ENCODE measurements at regions not wholly inside any gene's neighbourhood (a gene's known extent, or its start where the extent isn't known, plus 50 kb on each side); places are given as distances from the start of the nearest gene placed in this dataset.

GRCh38 chrX:42027367-42028000 lies 104.1 kb upstream of the CASK start:
- H3K27ac ChIP-seq (ENCODE audit: low read depth in 1 of 3, low read length in 2 of 3), result peak overlapping the region; percentile 44 to 82 (median 48)
- FAIRE-seq, result peak; percentile 95
- H3K4me1 ChIP-seq (ENCODE audit: control insufficient read depth in 3 of 3, insufficient read depth in 2 of 3, low read depth in 1 of 3, low read length in 2 of 3), result peaks cover 0 to 16% (median 2%) of the 10 kb centered on the region in 3 donors
- H3K36me3 ChIP-seq (ENCODE audit: control insufficient read depth in 3 of 3, insufficient read depth in 2 of 3, low read depth in 1 of 3, low read length in 3 of 3), result no peaks in the 10 kb centered on the region
- WGBS, 3 donors, result 19 to 56% (median 24%) methylated on average over 3 of the region's 3 CpGs
- H3K27me3 ChIP-seq (ENCODE audit: control insufficient read depth in 3 of 3, insufficient read depth in 3 of 3, low read length in 3 of 3), result no peaks in the 10 kb centered on the region
- peaks cover 0 to 5% of the 10 kb centered on the region in 2 donors for H3K9me3 ChIP-seq (ENCODE audit: control insufficient read depth in 2 of 2, insufficient read depth in 1 of 2, low read depth in 1 of 2, low read length in 1 of 2)
- DNase-seq, result peak; percentile 61 to 77
- H3K4me3 ChIP-seq (ENCODE audit: low read depth in 1 of 3, low read length in 3 of 3), result peak overlapping the region in 1 of 3 donors; percentile 7

DNA sequence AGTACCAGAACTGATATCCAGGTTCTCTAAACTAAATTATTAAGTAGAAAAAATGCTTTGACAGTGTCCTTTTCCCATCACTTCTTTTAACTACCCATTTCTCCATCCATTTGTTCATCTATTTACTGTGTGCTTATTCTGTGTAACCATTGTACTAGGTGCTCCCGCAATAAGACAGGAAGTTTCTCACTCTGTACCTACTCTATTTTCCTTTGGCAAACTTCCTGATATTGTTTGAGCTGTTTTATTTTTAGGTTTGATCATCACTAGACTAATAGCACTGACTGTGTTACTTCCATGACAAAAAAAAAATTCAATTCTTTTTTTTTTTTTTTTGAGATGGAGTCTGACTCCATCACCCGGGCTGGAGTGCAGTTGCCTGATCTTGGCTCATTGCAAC lies 102.5 kb upstream of the CASK start:
- no peaks in the 10 kb centered on the region for H3K36me3 ChIP-seq (ENCODE audit: control insufficient read depth in 3 of 3, insufficient read depth in 2 of 3, low read depth in 1 of 3, low read length in 3 of 3)
- H3K27ac ChIP-seq (ENCODE audit: low read depth in 1 of 3, low read length in 2 of 3), result no peak overlapping the region
- H3K4me3 ChIP-seq (ENCODE audit: low read depth in 1 of 3, low read length in 3 of 3), result no peak overlapping the region
- DNase-seq (no peak), FAIRE-seq (no peak)
- WGBS, 3 donors, result 67 to 78% (median 76%) methylated on average over 2 of the region's 2 CpGs
- no peaks in the 10 kb centered on the region for H3K27me3 ChIP-seq (ENCODE audit: control insufficient read depth in 3 of 3, insufficient read depth in 3 of 3, low read length in 3 of 3)
- peaks cover 0 to 3% of the 10 kb centered on the region in 2 donors for H3K9me3 ChIP-seq (ENCODE audit: control insufficient read depth in 2 of 2, insufficient read depth in 1 of 2, low read depth in 1 of 2, low read length in 1 of 2)
- peaks cover 0 to 16% (median 2%) of the 10 kb centered on the region in 3 donors for H3K4me1 ChIP-seq (ENCODE audit: control insufficient read depth in 3 of 3, insufficient read depth in 2 of 3, low read depth in 1 of 3, low read length in 2 of 3)

GRCh38 chrX:42023122-42023521 lies 99.8 kb upstream of the CASK start:
- FAIRE-seq, result no peak

DNA sequence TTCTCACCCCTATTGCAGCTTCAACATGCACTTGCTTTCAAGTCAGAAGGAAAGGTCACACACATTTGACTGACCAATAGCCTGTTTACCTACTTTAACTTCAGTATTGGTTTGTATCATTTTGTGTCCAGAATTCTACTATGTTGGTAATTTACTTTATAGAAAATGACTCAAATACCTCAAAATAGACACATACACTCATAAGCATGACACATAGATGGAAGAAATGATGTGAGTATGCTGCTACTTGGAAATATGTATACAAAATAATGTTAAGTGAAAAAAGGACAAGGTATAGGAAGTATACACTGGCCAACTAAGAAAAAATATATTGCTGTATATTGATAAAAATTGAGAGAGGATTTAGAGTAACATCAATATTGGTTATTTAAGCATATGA lies 98.8 kb upstream of the CASK start:
- FAIRE-seq (no peak), DNase-seq (no peak)
- Histone ChIP-seq H3K27me3 (ENCODE audit: control insufficient read depth in 3 of 3, insufficient read depth in 3 of 3, low read length in 3 of 3) (no peaks in the 10 kb centered on the region), H3K27ac (ENCODE audit: low read depth in 1 of 3, low read length in 2 of 3) (no peak overlapping the region), H3K9me3 (ENCODE audit: control insufficient read depth in 2 of 2, insufficient read depth in 1 of 2, low read depth in 1 of 2, low read length in 1 of 2) (peaks cover 0 to 3% of the 10 kb centered on the region in 2 donors), H3K36me3 (ENCODE audit: control insufficient read depth in 3 of 3, insufficient read depth in 2 of 3, low read depth in 1 of 3, low read length in 3 of 3) (no peaks in the 10 kb centered on the region), H3K4me3 (ENCODE audit: low read depth in 1 of 3, low read length in 3 of 3) (no peak overlapping the region), H3K4me1 (ENCODE audit: control insufficient read depth in 3 of 3, insufficient read depth in 2 of 3, low read depth in 1 of 3, low read length in 2 of 3) (peaks cover 0 to 8% (median 0%) of the 10 kb centered on the region in 3 donors)

More at GRCh38 chrX:42023122-42023521, 99.8 kb upstream of the CASK start:
- WGBS, 3 donors, result 97 to 100% (median 100%) methylated on average over 1 of the region's 1 CpG
- H3K27me3 ChIP-seq (ENCODE audit: control insufficient read depth in 3 of 3, insufficient read depth in 3 of 3, low read length in 3 of 3), result no peaks in the 10 kb centered on the region
- no peaks in the 10 kb centered on the region for H3K36me3 ChIP-seq (ENCODE audit: control insufficient read depth in 3 of 3, insufficient read depth in 2 of 3, low read depth in 1 of 3, low read length in 3 of 3)
- no peak overlapping the region for H3K4me3 ChIP-seq (ENCODE audit: low read depth in 1 of 3, low read length in 3 of 3)
- no peak overlapping the region for H3K27ac ChIP-seq (ENCODE audit: low read depth in 1 of 3, low read length in 2 of 3)
- peaks cover 0 to 14% (median 0%) of the 10 kb centered on the region in 3 donors for H3K4me1 ChIP-seq (ENCODE audit: control insufficient read depth in 3 of 3, insufficient read depth in 2 of 3, low read depth in 1 of 3, low read length in 2 of 3)
- peaks cover 0 to 3% of the 10 kb centered on the region in 2 donors for H3K9me3 ChIP-seq (ENCODE audit: control insufficient read depth in 2 of 2, insufficient read depth in 1 of 2, low read depth in 1 of 2, low read length in 1 of 2)
- no peak for DNase-seq

- H3K9me3 ChIP-seq (ENCODE audit: control insufficient read depth in 2 of 2, insufficient read depth in 1 of 2, low read depth in 1 of 2, low read length in 1 of 2), result peaks cover 0 to 3% of the 10 kb centered on the region in 2 donors
- FAIRE-seq, result no peak
- no peak overlapping the region for H3K27ac ChIP-seq (ENCODE audit: low read depth in 1 of 3, low read length in 2 of 3)
- no peak overlapping the region for H3K4me3 ChIP-seq (ENCODE audit: low read depth in 1 of 3, low read length in 3 of 3)
- no peaks in the 10 kb centered on the region for H3K36me3 ChIP-seq (ENCODE audit: control insufficient read depth in 3 of 3, insufficient read depth in 2 of 3, low read depth in 1 of 3, low read length in 3 of 3)
- H3K27me3 ChIP-seq (ENCODE audit: control insufficient read depth in 3 of 3, insufficient read depth in 3 of 3, low read length in 3 of 3), result no peaks in the 10 kb centered on the region
- no peaks in the 10 kb centered on the region for H3K4me1 ChIP-seq (ENCODE audit: control insufficient read depth in 3 of 3, insufficient read depth in 2 of 3, low read depth in 1 of 3, low read length in 2 of 3)
- DNase-seq, result no peak
Observed at GRCh38 chrX:42021058-42021457, 97.7 kb upstream of the CASK start.

DNA sequence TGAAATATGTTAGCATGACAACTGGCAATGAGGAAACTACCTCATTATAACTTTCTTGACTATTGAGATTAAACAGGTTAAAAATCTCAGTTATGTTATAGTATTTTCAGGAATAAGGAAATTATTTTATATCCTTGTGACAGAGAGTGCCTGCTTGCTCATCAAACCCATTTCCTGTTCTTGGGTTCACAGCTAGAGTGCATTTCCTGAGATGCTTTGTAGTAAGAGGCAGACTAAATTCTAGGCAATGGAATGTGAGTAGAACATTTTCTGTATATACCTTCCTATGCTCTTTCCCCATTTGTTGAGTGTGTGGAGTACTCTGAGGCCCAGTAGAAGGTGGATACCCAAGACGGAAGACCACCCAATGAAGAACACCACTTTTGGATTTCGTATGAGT lies 96.9 kb upstream of the CASK start:
- no peak overlapping the region for H3K4me3 ChIP-seq (ENCODE audit: low read depth in 1 of 3, low read length in 3 of 3)
- FAIRE-seq, result no peak
- H3K27me3 ChIP-seq (ENCODE audit: control insufficient read depth in 3 of 3, insufficient read depth in 3 of 3, low read length in 3 of 3), result no peaks in the 10 kb centered on the region
- DNase-seq, result no peak
- H3K27ac ChIP-seq (ENCODE audit: low read depth in 1 of 3, low read length in 2 of 3), result no peak overlapping the region
- no peaks in the 10 kb centered on the region for H3K36me3 ChIP-seq (ENCODE audit: control insufficient read depth in 3 of 3, insufficient read depth in 2 of 3, low read depth in 1 of 3, low read length in 3 of 3)
- H3K9me3 ChIP-seq (ENCODE audit: control insufficient read depth in 2 of 2, insufficient read depth in 1 of 2, low read depth in 1 of 2, low read length in 1 of 2), result peaks cover 0 to 3% of the 10 kb centered on the region in 2 donors
- H3K4me1 ChIP-seq (ENCODE audit: control insufficient read depth in 3 of 3, insufficient read depth in 2 of 3, low read depth in 1 of 3, low read length in 2 of 3), result no peaks in the 10 kb centered on the region
- WGBS, 3 donors, result 90 to 98% (median 96%) methylated on average over 2 of the region's 2 CpGs

GRCh38 chrX:42017971-42018370 lies 94.6 kb upstream of the CASK start:
- 75 to 90% (median 89%) methylated on average over 1 of the region's 1 CpG for WGBS, 3 donors
- H3K9me3 ChIP-seq (ENCODE audit: control insufficient read depth in 2 of 2, insufficient read depth in 1 of 2, low read depth in 1 of 2, low read length in 1 of 2), result no peaks in the 10 kb centered on the region
- no peaks in the 10 kb centered on the region for H3K4me1 ChIP-seq (ENCODE audit: control insufficient read depth in 3 of 3, insufficient read depth in 2 of 3, low read depth in 1 of 3, low read length in 2 of 3)
- DNase-seq (no peak), FAIRE-seq (no peak)
- H3K27ac ChIP-seq (ENCODE audit: low read depth in 1 of 3, low read length in 2 of 3), result no peak overlapping the region
- no peak overlapping the region for H3K4me3 ChIP-seq (ENCODE audit: low read depth in 1 of 3, low read length in 3 of 3)
- no peaks in the 10 kb centered on the region for H3K36me3 ChIP-seq (ENCODE audit: control insufficient read depth in 3 of 3, insufficient read depth in 2 of 3, low read depth in 1 of 3, low read length in 3 of 3)
- H3K27me3 ChIP-seq (ENCODE audit: control insufficient read depth in 3 of 3, insufficient read depth in 3 of 3, low read length in 3 of 3), result no peaks in the 10 kb centered on the region

DNA sequence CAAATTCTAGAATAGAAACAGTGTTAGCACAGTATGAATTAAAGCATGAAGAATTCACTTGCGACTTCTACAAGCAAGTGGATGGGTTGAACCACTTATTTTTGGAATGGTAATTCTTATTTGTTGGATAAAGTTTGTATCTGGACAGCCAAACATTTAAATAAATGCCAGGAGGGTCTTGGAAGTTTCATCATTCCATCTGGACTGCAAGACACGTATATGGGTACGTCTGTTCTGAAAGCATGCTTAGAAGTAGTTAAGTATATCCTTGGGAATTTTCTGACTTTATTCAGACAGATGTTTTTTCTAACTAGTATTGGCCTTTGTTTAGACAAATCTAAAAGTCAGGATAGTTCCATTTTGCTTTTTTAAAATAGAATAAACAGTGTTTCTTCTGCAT lies 77.5 kb upstream of the CASK start:
- H3K27me3 ChIP-seq (ENCODE audit: control insufficient read depth in 3 of 3, insufficient read depth in 3 of 3, low read length in 3 of 3), result no peaks in the 10 kb centered on the region
- no peak for FAIRE-seq
- DNase-seq, result no peak
- H3K4me1 ChIP-seq (ENCODE audit: control insufficient read depth in 3 of 3, insufficient read depth in 2 of 3, low read depth in 1 of 3, low read length in 2 of 3), result no peaks in the 10 kb centered on the region
- H3K36me3 ChIP-seq (ENCODE audit: control insufficient read depth in 3 of 3, insufficient read depth in 2 of 3, low read depth in 1 of 3, low read length in 3 of 3), result no peaks in the 10 kb centered on the region
- H3K9me3 ChIP-seq (ENCODE audit: control insufficient read depth in 2 of 2, insufficient read depth in 1 of 2, low read depth in 1 of 2, low read length in 1 of 2), result no peaks in the 10 kb centered on the region
- H3K4me3 ChIP-seq (ENCODE audit: low read depth in 1 of 3, low read length in 3 of 3), result no peak overlapping the region
- H3K27ac ChIP-seq (ENCODE audit: low read depth in 1 of 3, low read length in 2 of 3), result no peak overlapping the region
- WGBS, 3 donors, result 68 to 94% (median 89%) methylated on average over 3 of the region's 3 CpGs

- H3K4me1 ChIP-seq (ENCODE audit: control insufficient read depth in 3 of 3, insufficient read depth in 2 of 3, low read depth in 1 of 3, low read length in 2 of 3), result no peaks in the 10 kb centered on the region
- no peaks in the 10 kb centered on the region for H3K36me3 ChIP-seq (ENCODE audit: control insufficient read depth in 3 of 3, insufficient read depth in 2 of 3, low read depth in 1 of 3, low read length in 3 of 3)
- 43 to 70% (median 52%) methylated on average over 6 of the region's 6 CpGs for WGBS, 3 donors
- H3K27me3 ChIP-seq (ENCODE audit: control insufficient read depth in 3 of 3, insufficient read depth in 3 of 3, low read length in 3 of 3), result no peaks in the 10 kb centered on the region
- no peak overlapping the region for H3K27ac ChIP-seq (ENCODE audit: low read depth in 1 of 3, low read length in 2 of 3)
- H3K9me3 ChIP-seq (ENCODE audit: control insufficient read depth in 2 of 2, insufficient read depth in 1 of 2, low read depth in 1 of 2, low read length in 1 of 2), result no peaks in the 10 kb centered on the region
- no peak overlapping the region for H3K4me3 ChIP-seq (ENCODE audit: low read depth in 1 of 3, low read length in 3 of 3)
- DNase-seq, result no peak
- FAIRE-seq, result no peak
Observed at GRCh38 chrX:41984628-41985027, 61.3 kb upstream of the CASK start.

Data from small intestine (tissue), 7 donors.